ENCODE measurements at regions not wholly inside any gene's neighbourhood (a gene's known extent, or its start where the extent isn't known, plus 50 kb on each side); places are given as distances from the start of the nearest gene placed in this dataset.
A peak's percentile ranks its signal among the peaks of the same experiment; 100 is the strongest.

DNA sequence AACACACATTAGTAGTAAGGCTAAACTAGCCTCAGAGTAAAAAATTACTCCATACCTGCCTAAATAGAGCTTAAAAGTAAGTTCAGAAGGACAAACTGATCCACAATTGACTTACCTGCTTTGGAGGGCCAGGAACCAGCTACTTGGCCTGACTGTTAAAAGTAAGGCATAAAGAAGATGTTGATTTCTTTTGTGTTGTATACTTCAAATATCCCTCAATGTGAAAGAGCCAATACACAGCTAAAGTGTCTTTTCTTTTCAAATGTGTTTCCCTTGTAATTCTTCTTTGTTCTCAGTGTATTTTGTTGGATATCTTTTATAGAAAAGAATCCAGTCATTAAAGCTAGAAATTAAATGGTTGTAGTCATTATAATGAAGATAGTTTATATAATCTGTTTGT lies 171.1 kb downstream of the TANC2 start:
- Histone ChIP-seq H3K27me3 (no peaks in the 10 kb centered on the region), H3K27ac (no peak overlapping the region), H3K4me1 (peaks cover 0 to 5% (median 2%) of the 10 kb centered on the region in 4 donors), H3K36me3 (no peaks in the 10 kb centered on the region), H3K4me3 (no peak overlapping the region), H3K9me3 (no peaks in the 10 kb centered on the region)
- DNase-seq (no peak), ATAC-seq (ENCODE audit: low FRiP score in 2 of 2) (no peak)
- no peak for TF ChIP-seq POLR2AphosphoS5 (IDR thresholded peaks at IDR 0.05)
- TF ChIP-seq EP300 (IDR thresholded peaks at IDR 0.05), result no peak
- TF ChIP-seq, protein P1, sequence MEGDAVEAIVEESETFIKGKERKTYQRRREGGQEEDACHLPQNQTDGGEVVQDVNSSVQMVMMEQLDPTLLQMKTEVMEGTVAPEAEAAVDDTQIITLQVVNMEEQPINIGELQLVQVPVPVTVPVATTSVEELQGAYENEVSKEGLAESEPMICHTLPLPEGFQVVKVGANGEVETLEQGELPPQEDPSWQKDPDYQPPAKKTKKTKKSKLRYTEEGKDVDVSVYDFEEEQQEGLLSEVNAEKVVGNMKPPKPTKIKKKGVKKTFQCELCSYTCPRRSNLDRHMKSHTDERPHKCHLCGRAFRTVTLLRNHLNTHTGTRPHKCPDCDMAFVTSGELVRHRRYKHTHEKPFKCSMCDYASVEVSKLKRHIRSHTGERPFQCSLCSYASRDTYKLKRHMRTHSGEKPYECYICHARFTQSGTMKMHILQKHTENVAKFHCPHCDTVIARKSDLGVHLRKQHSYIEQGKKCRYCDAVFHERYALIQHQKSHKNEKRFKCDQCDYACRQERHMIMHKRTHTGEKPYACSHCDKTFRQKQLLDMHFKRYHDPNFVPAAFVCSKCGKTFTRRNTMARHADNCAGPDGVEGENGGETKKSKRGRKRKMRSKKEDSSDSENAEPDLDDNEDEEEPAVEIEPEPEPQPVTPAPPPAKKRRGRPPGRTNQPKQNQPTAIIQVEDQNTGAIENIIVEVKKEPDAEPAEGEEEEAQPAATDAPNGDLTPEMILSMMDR (IDR thresholded peaks at IDR 0.05), result no peak
- TF ChIP-seq POLR2A (IDR thresholded peaks at IDR 0.05), result no peak

DNA sequence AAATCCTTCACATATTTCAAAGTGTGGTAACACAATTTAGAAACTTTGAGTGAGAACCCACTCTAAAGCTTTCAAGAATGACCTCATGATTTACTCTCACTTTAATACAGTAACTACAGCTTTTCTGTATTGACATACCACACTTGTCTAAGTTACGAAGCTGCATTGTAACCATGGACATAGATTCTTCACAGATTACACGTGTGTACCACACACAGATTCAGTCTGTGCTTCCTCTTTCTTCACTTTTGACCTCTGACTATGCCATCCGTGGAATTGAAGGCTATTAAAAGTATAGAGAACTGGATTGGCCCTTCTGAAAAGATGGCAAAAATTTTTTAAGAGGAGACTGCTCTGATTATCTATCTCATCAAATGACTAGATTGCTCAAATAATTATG lies 172.7 kb downstream of the TANC2 start:
- TF ChIP-seq, protein P1 (IDR thresholded peaks at IDR 0.05), result no peak
- peak in 1 of 4 donors; percentile 31 for TF ChIP-seq EP300 (IDR thresholded peaks at IDR 0.05)
- ATAC-seq (ENCODE audit: low FRiP score in 2 of 2) (peak in 1 of 2 donors; percentile 61), DNase-seq (no peak)
- no peaks in the 10 kb centered on the region for H3K36me3 ChIP-seq
- no peaks in the 10 kb centered on the region for H3K27me3 ChIP-seq
- WGBS, 2 donors, result 37 to 42% methylated on average over 3 of the region's 3 CpGs
- H3K27ac ChIP-seq, result no peak overlapping the region
- no peak overlapping the region for H3K4me3 ChIP-seq
- H3K9me3 ChIP-seq, result no peaks in the 10 kb centered on the region
- peaks cover 0 to 5% (median 2%) of the 10 kb centered on the region in 4 donors for H3K4me1 ChIP-seq

DNA sequence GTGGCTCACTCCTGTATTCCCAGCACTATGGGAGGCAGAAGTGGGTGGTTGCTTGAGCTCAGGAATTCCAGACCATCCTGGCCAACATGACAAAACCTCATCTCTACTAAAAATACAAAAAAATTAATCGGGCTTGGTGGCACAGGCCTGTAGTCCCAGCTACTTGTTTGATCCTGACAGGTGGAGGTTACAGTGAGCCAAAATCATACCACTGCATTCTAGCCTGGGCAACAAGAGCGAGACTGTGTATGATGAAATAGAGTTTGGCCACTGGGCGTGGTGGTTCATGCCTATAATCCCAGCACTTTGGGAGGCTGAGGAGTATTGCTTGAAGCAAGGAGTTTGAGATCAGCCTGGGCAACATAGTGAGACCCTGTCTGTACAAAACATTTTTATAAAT lies 173.3 kb downstream of the TANC2 start:
- WGBS, 2 donors, result 96 to 98% methylated on average over 3 of the region's 3 CpGs
- DNase-seq, result no peak
- Histone ChIP-seq H3K27ac (no peak overlapping the region), H3K36me3 (no peaks in the 10 kb centered on the region), H3K4me1 (peaks cover 0 to 5% (median 2%) of the 10 kb centered on the region in 4 donors), H3K4me3 (no peak overlapping the region), H3K27me3 (no peaks in the 10 kb centered on the region), H3K9me3 (no peaks in the 10 kb centered on the region)
- TF ChIP-seq POLR2AphosphoS5 (IDR thresholded peaks at IDR 0.05), result no peak
- no peak for TF ChIP-seq EP300 (IDR thresholded peaks at IDR 0.05)
- TF ChIP-seq, protein P1 (IDR thresholded peaks at IDR 0.05), result no peak
- no peak for TF ChIP-seq POLR2A (IDR thresholded peaks at IDR 0.05)
- ATAC-seq (ENCODE audit: low FRiP score in 2 of 2), result no peak

DNA sequence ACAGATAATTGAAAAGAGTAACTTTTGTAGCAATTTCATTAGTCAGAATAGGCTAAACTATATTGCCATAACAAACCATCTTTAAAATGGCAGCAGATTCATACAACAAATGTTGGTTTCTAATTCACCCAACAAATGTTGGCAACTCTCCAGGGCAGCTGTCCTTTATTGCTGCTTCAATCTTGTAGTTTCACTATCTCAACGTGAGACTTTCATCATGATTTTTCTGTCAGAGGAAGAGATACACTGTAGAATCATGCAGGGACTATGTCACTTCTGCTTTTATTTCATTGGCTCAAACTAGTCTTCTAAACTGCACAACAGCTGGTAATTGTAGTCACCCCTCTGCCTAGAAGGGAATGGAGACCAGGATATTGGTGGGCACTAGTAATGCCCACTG lies 174.2 kb downstream of the TANC2 start:
- Histone ChIP-seq H3K4me1 (peaks cover 0 to 5% (median 2%) of the 10 kb centered on the region in 4 donors), H3K4me3 (no peak overlapping the region), H3K9me3 (no peaks in the 10 kb centered on the region), H3K27ac (no peak overlapping the region), H3K36me3 (no peaks in the 10 kb centered on the region), H3K27me3 (no peaks in the 10 kb centered on the region)
- DNase-seq (no peak), ATAC-seq (ENCODE audit: low FRiP score in 2 of 2) (peak in 1 of 2 donors; percentile 64)
- WGBS, 2 donors, result 23 to 29% methylated on average over 1 of the region's 1 CpG
- TF ChIP-seq POLR2AphosphoS5 (IDR thresholded peaks at IDR 0.05) (no peak), EP300 (IDR thresholded peaks at IDR 0.05) (no peak), POLR2A (IDR thresholded peaks at IDR 0.05) (no peak)
- TF ChIP-seq, protein P1 (IDR thresholded peaks at IDR 0.05), result no peak

DNA sequence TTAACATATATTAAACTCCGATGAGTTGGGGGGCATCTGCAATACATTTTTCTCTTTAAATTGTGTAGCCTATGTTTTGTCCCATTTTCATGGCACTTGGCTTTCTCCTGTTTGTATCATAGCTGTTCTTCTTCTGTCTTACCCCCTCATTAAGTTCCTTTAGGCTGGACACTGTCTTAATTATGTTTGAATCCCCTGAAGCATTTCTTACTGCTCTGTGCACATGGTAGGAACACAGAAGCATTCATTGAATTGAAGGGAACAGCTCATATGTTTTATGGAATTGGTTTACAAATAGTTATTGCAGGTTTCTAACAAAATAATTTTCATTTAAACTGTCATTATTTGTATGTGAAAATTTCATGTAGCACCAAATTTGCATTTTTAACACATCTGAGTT lies 176.8 kb downstream of the TANC2 start:
- Histone ChIP-seq H3K36me3 (no peaks in the 10 kb centered on the region), H3K27me3 (no peaks in the 10 kb centered on the region), H3K4me1 (peaks cover 0 to 5% (median 2%) of the 10 kb centered on the region in 4 donors), H3K9me3 (no peaks in the 10 kb centered on the region), H3K27ac (no peak overlapping the region), H3K4me3 (no peak overlapping the region)
- WGBS, 2 donors, result 95 to 98% methylated on average over 1 of the region's 1 CpG
- DNase-seq (no peak), ATAC-seq (ENCODE audit: low FRiP score in 2 of 2) (no peak)
- TF ChIP-seq POLR2AphosphoS5 (IDR thresholded peaks at IDR 0.05), result no peak
- TF ChIP-seq POLR2A (IDR thresholded peaks at IDR 0.05), result no peak
- no peak for TF ChIP-seq EP300 (IDR thresholded peaks at IDR 0.05)
- TF ChIP-seq, protein P1 (IDR thresholded peaks at IDR 0.05), result no peak
